ENCODE measurements at regions not wholly inside any gene's neighbourhood (a gene's known extent, or its start where the extent isn't known, plus 50 kb on each side); places are given as distances from the start of the nearest gene placed in this dataset.

DNA sequence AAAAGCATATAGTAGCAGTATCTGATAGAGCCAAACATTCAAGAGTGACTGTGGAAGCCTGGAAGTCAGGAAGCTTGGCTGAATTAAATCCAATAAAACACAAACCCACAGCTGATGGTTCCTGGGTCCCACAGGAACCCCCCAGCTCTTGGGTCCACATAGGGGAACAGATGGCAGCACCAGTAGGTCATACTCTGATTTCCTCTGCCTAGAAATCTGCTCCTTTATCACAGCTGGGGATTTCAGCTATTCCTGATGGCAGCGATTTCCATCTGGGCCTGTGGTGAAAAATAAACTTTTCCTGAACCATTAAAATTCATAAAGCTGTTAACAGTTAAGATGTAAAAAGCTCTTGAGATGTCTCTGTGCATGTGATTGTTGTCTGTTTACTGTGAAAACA, 202.0 kb upstream of the FRMD6 start (continued):
- TF ChIP-seq, protein P1, sequence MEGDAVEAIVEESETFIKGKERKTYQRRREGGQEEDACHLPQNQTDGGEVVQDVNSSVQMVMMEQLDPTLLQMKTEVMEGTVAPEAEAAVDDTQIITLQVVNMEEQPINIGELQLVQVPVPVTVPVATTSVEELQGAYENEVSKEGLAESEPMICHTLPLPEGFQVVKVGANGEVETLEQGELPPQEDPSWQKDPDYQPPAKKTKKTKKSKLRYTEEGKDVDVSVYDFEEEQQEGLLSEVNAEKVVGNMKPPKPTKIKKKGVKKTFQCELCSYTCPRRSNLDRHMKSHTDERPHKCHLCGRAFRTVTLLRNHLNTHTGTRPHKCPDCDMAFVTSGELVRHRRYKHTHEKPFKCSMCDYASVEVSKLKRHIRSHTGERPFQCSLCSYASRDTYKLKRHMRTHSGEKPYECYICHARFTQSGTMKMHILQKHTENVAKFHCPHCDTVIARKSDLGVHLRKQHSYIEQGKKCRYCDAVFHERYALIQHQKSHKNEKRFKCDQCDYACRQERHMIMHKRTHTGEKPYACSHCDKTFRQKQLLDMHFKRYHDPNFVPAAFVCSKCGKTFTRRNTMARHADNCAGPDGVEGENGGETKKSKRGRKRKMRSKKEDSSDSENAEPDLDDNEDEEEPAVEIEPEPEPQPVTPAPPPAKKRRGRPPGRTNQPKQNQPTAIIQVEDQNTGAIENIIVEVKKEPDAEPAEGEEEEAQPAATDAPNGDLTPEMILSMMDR (IDR thresholded peaks at IDR 0.05 in 2 of 3, conservative IDR thresholded peaks at IDR 0.05 in 1 of 3; ENCODE audit: borderline replicate concordance in 1 of 3, insufficient read depth in 1 of 3, low read depth in 2 of 3, low read length in 2 of 3): no peak
- TF ChIP-seq SIN3A (IDR thresholded peaks at IDR 0.05; ENCODE audit: low read depth): no peak
- TF ChIP-seq EGR1 (IDR thresholded peaks at IDR 0.05; ENCODE audit: low read depth): no peak
- TF ChIP-seq YY1 (IDR thresholded peaks at IDR 0.05; ENCODE audit: extremely low read depth, insufficient replicate concordance, low read depth, low read length): no peak
- TF ChIP-seq ELF1 (IDR thresholded peaks at IDR 0.05; ENCODE audit: borderline replicate concordance, low read depth): no peak
- TF ChIP-seq CBX3 (IDR thresholded peaks at IDR 0.05; ENCODE audit: low read depth): no peak
- TF ChIP-seq SP1 (IDR thresholded peaks at IDR 0.05; ENCODE audit: low read depth): no peak
- TF ChIP-seq ZFX (IDR thresholded peaks at IDR 0.05): no peak
- no peak for TF ChIP-seq EZH2 (IDR thresholded peaks at IDR 0.05)

DNA sequence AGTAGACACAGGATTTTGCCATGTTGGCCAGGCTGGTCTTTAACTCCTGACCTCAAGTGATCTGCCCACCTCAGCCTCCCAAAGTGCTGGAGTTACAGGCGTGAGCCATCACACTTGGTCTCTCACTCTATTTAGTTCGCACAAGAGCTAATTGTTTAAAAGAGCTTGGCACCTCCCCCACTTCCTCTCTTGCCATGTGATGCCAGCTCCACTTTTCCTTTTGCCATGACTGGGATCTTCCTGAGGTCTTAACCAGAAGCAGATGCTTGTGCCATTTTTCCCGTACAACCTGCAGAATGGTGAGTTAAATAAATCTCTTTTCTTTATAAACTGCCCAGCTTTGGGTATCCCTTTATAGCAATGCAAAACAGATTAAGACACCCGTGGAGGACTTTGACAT, 200.1 kb upstream of the FRMD6 start:
- Histone ChIP-seq H3K4me1 (ENCODE audit: control insufficient read depth in 1 of 2, insufficient read depth in 2 of 2, low read length in 2 of 2) (no peaks in the 10 kb centered on the region), H3K4me2 (ENCODE audit: low read length) (no peak overlapping the region), H3K79me2 (ENCODE audit: insufficient read depth, low read length) (no peaks in the 10 kb centered on the region), H3K27ac (ENCODE audit: low read depth, low read length) (no peak overlapping the region), H2AFZ (ENCODE audit: low read depth, low read length, poor library complexity, severe bottlenecking) (no peak overlapping the region), H3K36me3 (ENCODE audit: control insufficient read depth in 1 of 2, insufficient read depth in 2 of 2, low read length in 2 of 2) (no peaks in the 10 kb centered on the region), H3K4me3 (replicated peaks in 1 of 2; ENCODE audit: low read depth in 1 of 2, low read length in 2 of 2) (no peak overlapping the region), H3K9me2 (ENCODE audit: insufficient read depth) (no peaks in the 10 kb centered on the region), H3K9ac (ENCODE audit: low read length) (no peak overlapping the region), H3K27me3 (ENCODE audit: insufficient read depth, low read length) (no peaks in the 10 kb centered on the region), H4K20me1 (ENCODE audit: insufficient read depth) (no peaks in the 10 kb centered on the region), H3K9me3 (ENCODE audit: control insufficient read depth in 1 of 2, insufficient read depth in 1 of 2, low read depth in 1 of 2, low read length in 2 of 2) (no peaks in the 10 kb centered on the region)
- no TSS peak for BruUV-seq (replicated peaks)
- ChIA-PET POLR2A (no interaction called here), RAD21 (ENCODE audit: low non-redundant PET in 1 of 2, low total read pairs in 2 of 2, uncharacterized antibody in 2 of 2, unreplicated experiment in 2 of 2) (no interaction called here), CTCF (no interaction called here)
- no peak for ATAC-seq
- intact Hi-C loops (cut with micrococcal nuclease): no loop called here
- TF ChIP-seq ZFX (IDR thresholded peaks at IDR 0.05) (no peak), CBX3 (IDR thresholded peaks at IDR 0.05; ENCODE audit: low read depth) (no peak), EZH2 (IDR thresholded peaks at IDR 0.05) (no peak), JUND (IDR thresholded peaks at IDR 0.05) (no peak), YY1 (IDR thresholded peaks at IDR 0.05; ENCODE audit: extremely low read depth, insufficient replicate concordance, low read depth, low read length) (no peak), ZNF274 (IDR thresholded peaks at IDR 0.05; ENCODE audit: low read depth, low read length) (no peak), SRF (IDR thresholded peaks at IDR 0.05; ENCODE audit: low read depth) (no peak), RAD21 (IDR thresholded peaks at IDR 0.05; ENCODE audit: low read depth) (no peak), SP1 (IDR thresholded peaks at IDR 0.05; ENCODE audit: low read depth) (no peak), POLR2A (IDR thresholded peaks at IDR 0.05; ENCODE audit: borderline replicate concordance, extremely low read depth, insufficient read depth, insufficient read length) (no peak), TCF7L2 (IDR thresholded peaks at IDR 0.05; ENCODE audit: borderline replicate concordance, extremely low read depth, insufficient read depth, insufficient read length) (no peak)
- TF ChIP-seq, protein P2, sequence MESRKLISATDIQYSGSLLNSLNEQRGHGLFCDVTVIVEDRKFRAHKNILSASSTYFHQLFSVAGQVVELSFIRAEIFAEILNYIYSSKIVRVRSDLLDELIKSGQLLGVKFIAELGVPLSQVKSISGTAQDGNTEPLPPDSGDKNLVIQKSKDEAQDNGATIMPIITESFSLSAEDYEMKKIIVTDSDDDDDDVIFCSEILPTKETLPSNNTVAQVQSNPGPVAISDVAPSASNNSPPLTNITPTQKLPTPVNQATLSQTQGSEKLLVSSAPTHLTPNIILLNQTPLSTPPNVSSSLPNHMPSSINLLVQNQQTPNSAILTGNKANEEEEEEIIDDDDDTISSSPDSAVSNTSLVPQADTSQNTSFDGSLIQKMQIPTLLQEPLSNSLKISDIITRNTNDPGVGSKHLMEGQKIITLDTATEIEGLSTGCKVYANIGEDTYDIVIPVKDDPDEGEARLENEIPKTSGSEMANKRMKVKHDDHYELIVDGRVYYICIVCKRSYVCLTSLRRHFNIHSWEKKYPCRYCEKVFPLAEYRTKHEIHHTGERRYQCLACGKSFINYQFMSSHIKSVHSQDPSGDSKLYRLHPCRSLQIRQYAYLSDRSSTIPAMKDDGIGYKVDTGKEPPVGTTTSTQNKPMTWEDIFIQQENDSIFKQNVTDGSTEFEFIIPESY (IDR thresholded peaks at IDR 0.05; ENCODE audit: extremely low read depth, insufficient replicate concordance, low read length): no peak
- TF ChIP-seq, protein P3, sequence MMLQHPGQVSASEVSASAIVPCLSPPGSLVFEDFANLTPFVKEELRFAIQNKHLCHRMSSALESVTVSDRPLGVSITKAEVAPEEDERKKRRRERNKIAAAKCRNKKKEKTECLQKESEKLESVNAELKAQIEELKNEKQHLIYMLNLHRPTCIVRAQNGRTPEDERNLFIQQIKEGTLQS (IDR thresholded peaks at IDR 0.05): no peak
- TF ChIP-seq, protein P4, sequence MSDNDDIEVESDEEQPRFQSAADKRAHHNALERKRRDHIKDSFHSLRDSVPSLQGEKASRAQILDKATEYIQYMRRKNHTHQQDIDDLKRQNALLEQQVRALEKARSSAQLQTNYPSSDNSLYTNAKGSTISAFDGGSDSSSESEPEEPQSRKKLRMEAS (IDR thresholded peaks at IDR 0.05): no peak
- DNase-seq (ENCODE audit: low read depth, low spot score): no peak
